Progenitor cell of endocrine pancreas (in vitro differentiated cells): ENCODE measurements at regions not wholly inside any gene's neighbourhood (a gene's known extent, or its start where the extent isn't known, plus 50 kb on each side); places are given as distances from the start of the nearest gene placed in this dataset.

Source experiments
- DNase-seq: peaks from one replicate; pipeline ENCODE4 v3.0.0; 2021; ENCODE audit warnings: low spot score; ENCODE audit not compliant: unreplicated experiment
- H3K27ac Mint-ChIP-seq: 2 replicates; pipeline ENCODE4 v1.8.0; 2021; ENCODE audit warnings: mild to moderate bottlenecking, moderate library complexity, mixed read lengths
- H3K27me3 Mint-ChIP-seq: 2 replicates; pipeline ENCODE4 v1.8.0; 2021; ENCODE audit warnings: mixed read lengths
- H3K36me3 Mint-ChIP-seq: 2 replicates; pipeline ENCODE4 v1.8.0; 2022; ENCODE audit warnings: mixed read lengths; ENCODE audit not compliant: insufficient read depth
- H3K4me1 Mint-ChIP-seq: 2 replicates; pipeline ENCODE4 v1.8.0; 2021; ENCODE audit warnings: low read depth, mixed read lengths
- H3K4me3 Mint-ChIP-seq: 2 replicates; pipeline ENCODE4 v1.8.0; 2021; ENCODE audit warnings: low read depth, mild to moderate bottlenecking, moderate library complexity, mixed read lengths
- H3K9me3 Mint-ChIP-seq: 2 replicates; pipeline ENCODE4 v1.8.0; 2021; ENCODE audit warnings: low read depth, mixed read lengths
- CTCF ChIP-seq: fragments of 200-600 bp; sonication (generic); IDR thresholded peaks from one replicate; pipeline ENCODE4 v1.5.0; 2021; ENCODE audit warnings: antibody characterized with exemption, mild to moderate bottlenecking; ENCODE audit not compliant: unreplicated experiment

- Mint-ChIP-seq H3K4me1 (peaks cover 29% of the 10 kb centered on the region), H3K4me3 (no peak overlapping the region), H3K9me3 (no peaks in the 10 kb centered on the region), H3K27ac (peak overlapping the region; percentile 12), H3K36me3 (no peaks in the 10 kb centered on the region), H3K27me3 (no peaks in the 10 kb centered on the region)
- no peak for DNase-seq
- TF ChIP-seq CTCF = no peak
Measured at GRCh38 chr3:150251187-150252062, 156.7 kb upstream of the TSC22D2 start.

- Mint-ChIP-seq H3K4me1 (peaks cover 20% of the 10 kb centered on the region), H3K27ac (no peak overlapping the region), H3K4me3 (no peak overlapping the region), H3K9me3 (no peaks in the 10 kb centered on the region), H3K27me3 (no peaks in the 10 kb centered on the region), H3K36me3 (no peaks in the 10 kb centered on the region)
- no peak for TF ChIP-seq CTCF
- DNase-seq = no peak
Measured at GRCh38 chr3:150249779-150250470, 158.2 kb upstream of the TSC22D2 start.

- no peak for DNase-seq
- H3K27ac Mint-ChIP-seq = peak overlapping the region; percentile 10
- no peaks in the 10 kb centered on the region for H3K36me3 Mint-ChIP-seq
- H3K4me3 Mint-ChIP-seq = no peak overlapping the region
- H3K27me3 Mint-ChIP-seq = no peaks in the 10 kb centered on the region
- no peaks in the 10 kb centered on the region for H3K9me3 Mint-ChIP-seq
- H3K4me1 Mint-ChIP-seq = peaks cover 20% of the 10 kb centered on the region
- TF ChIP-seq CTCF = no peak
Measured at GRCh38 chr3:150248888-150249681, 159.0 kb upstream of the TSC22D2 start.

GRCh38 chr3:150248116-150248887, 159.8 kb upstream of the TSC22D2 start:
- H3K27me3 Mint-ChIP-seq = no peaks in the 10 kb centered on the region
- H3K27ac Mint-ChIP-seq = peak overlapping the region; percentile 10
- H3K9me3 Mint-ChIP-seq = no peaks in the 10 kb centered on the region
- peaks cover 24% of the 10 kb centered on the region for H3K4me1 Mint-ChIP-seq
- no peak for TF ChIP-seq CTCF
- no peak for DNase-seq
- no peaks in the 10 kb centered on the region for H3K36me3 Mint-ChIP-seq
- H3K4me3 Mint-ChIP-seq = no peak overlapping the region
